Epithelial cell of proximal tubule (primary cell): ENCODE measurements at regions not wholly inside any gene's neighbourhood (a gene's known extent, or its start where the extent isn't known, plus 50 kb on each side); places are given as distances from the start of the nearest gene placed in this dataset.

Experiments
- DNase-seq: peaks from one replicate; pipeline ENCODE4 v3.0.0-alpha.2; 2011; ENCODE audit warnings: low read depth
- H3K4me3 ChIP-seq: 2 replicates; pipeline ENCODE4 v1.5.1; 2011; ENCODE audit warnings: low read depth, mild to moderate bottlenecking, low read length
- TF ChIP-seq, protein P1 (sequence below): conservative IDR thresholded peaks from 2 replicates; pipeline ENCODE4 v1.5.1; 2012; ENCODE audit warnings: low read depth, mild to moderate bottlenecking, low read length

DNA sequence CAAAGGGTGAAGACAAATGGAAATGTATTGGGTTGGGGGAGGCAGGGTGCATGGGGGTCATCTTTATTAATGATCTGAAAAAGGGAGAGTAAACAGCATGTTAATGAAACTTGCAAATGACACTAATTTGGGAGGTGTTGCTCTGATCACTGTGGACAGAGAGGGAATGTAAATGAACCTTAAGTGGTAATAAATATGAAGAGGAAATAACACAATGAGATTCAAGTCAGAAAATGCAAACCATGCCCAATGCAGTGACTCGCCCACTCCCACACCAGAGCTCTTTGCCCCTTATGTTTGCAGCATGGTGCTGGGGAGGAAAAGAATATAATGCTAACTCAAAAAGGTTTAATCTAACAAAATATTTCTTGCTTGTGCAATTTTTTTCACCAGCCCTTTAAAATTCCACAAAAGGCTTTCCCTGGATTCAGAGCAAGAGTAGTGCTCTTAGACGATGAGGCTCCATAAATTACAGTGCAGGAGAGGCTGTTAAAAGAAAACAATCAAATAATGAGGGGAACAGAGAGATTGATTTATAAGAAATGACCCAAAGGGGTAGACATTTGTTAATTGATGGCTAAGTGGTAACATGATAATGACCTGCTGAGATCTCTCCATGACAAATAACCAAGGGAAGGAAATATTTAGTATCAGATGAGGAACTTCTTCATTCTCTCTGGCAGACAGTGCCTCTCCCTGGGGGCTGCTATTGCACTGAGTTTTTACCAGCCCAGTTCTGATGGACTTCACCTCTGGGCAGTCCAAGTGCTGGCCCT lies 210.0 kb upstream of the PPP2R3A start:
- DNase-seq, result no peak
- TF ChIP-seq, protein P1, sequence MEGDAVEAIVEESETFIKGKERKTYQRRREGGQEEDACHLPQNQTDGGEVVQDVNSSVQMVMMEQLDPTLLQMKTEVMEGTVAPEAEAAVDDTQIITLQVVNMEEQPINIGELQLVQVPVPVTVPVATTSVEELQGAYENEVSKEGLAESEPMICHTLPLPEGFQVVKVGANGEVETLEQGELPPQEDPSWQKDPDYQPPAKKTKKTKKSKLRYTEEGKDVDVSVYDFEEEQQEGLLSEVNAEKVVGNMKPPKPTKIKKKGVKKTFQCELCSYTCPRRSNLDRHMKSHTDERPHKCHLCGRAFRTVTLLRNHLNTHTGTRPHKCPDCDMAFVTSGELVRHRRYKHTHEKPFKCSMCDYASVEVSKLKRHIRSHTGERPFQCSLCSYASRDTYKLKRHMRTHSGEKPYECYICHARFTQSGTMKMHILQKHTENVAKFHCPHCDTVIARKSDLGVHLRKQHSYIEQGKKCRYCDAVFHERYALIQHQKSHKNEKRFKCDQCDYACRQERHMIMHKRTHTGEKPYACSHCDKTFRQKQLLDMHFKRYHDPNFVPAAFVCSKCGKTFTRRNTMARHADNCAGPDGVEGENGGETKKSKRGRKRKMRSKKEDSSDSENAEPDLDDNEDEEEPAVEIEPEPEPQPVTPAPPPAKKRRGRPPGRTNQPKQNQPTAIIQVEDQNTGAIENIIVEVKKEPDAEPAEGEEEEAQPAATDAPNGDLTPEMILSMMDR, result no peak
- no peak overlapping the region for H3K4me3 ChIP-seq

GRCh38 chr3:135756106-135756668 lies 209.3 kb upstream of the PPP2R3A start:
- no peak for DNase-seq
- TF ChIP-seq, protein P1, result no peak
- H3K4me3 ChIP-seq, result no peak overlapping the region

DNA sequence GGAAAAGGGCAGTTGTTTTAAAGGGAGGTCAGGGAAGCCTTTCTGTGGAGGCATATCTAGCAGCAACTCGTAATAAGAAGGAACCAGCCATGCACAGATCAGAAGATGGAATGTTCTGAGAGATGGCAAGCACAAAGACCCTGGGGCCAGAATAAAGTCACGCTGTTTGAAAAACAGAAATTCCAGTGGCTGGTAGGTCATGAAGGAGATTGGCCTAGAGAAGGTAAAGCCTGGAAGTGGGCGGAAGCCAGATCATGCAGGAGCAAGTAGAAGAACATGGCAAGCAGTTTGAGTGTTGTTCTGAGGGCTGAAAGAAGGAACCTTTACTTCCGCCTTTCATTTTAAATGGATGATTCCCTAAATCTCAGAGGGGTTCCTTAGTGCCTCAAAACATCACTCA lies 208.1 kb upstream of the PPP2R3A start:
- H3K4me3 ChIP-seq, result no peak overlapping the region
- DNase-seq, result no peak
- TF ChIP-seq, protein P1, result no peak

DNA sequence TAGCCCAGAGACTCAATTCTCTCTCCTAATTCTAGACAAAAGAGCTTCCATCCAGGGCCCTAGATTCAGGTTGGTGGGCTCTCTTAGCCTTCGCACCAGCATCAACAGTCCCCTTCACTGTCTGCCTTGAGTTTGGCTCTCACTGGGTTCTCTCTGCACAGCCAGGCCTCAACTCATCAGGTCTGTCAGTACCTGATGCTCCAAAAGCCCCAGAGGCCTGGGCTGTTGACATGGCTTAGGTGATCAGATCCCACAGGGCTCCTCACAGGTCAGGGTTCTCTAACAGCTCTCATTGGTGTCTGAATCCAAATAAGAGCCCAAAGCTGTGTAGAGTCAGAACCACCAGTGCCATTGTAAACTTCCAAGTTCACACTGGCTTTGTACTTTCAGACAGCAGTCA lies 206.6 kb upstream of the PPP2R3A start:
- DNase-seq, result no peak
- TF ChIP-seq, protein P1, result no peak
- H3K4me3 ChIP-seq, result no peak overlapping the region

- TF ChIP-seq, protein P1, result no peak
- no peak overlapping the region for H3K4me3 ChIP-seq
- no peak for DNase-seq
These were observed 205.9 kb upstream of the PPP2R3A start for GRCh38 chr3:135759651-135760050.

DNA sequence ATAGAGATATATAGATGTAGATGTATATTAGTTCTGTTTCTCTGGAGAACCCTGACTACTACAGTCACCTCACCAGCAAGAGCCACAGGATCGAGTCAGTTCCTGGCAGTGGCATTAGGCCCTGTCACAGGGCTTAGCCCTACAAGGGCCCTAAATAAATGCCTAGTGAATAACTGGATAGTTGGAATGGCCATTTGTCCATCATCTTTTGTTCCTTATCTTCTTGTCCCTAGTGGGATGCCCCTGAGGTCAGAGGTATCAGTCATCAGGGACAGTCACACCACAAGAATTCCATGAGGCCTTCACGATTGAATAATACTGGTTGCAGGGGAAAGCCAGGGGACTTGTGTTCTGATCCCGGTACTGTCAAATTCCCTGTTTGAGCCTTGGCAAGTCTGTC lies 204.9 kb upstream of the PPP2R3A start:
- TF ChIP-seq, protein P1, result no peak
- DNase-seq, result no peak
- H3K4me3 ChIP-seq, result no peak overlapping the region

DNA sequence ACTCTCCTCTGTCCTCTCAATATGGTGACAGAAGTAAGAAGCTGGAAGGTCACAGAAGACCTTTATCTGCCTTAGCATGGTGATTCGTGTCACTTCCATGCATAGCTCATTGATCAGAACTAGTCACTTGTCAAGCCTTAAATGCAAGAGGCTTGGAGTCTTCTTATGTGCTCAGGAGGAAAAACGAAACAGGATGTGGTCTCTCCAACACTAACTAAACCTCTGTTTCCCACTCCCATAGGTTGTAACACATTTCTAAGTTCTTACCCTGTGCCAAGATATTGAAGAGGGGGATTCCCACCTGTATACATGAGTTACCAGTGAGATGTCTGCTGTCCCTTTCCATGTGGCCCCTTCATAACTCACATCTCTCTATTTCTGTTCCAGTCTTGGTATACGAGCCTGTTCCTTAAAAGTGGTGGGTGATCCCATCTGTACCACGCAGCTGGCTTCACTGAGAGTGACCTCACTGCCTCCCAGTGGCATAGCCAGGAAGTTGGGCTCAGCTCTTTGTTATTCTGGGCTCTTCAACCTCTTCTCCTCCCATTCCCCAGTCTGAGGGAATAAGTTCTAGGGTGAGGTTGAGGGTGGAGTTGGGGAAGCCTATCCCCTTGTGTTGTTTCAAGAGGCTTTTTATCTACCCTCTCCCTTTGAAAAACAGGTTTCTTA lies 203.2 kb upstream of the PPP2R3A start:
- H3K4me3 ChIP-seq, result no peak overlapping the region
- TF ChIP-seq, protein P1, result peak; percentile 51
- no peak for DNase-seq
